ENCODE measurements at regions not wholly inside any gene's neighbourhood (a gene's known extent, or its start where the extent isn't known, plus 50 kb on each side); places are given as distances from the start of the nearest gene placed in this dataset.

- in situ Hi-C loops (cut with MboI; ENCODE audit: low sequenced_read_pairs, unreplicated experiment): no loop called here
- no peak for TF ChIP-seq CTCF (IDR thresholded peaks at IDR 0.05; ENCODE audit: borderline replicate concordance, control extremely low read depth, extremely low read depth, insufficient read depth, missing control alignments)
- DNase-seq (ENCODE audit: low spot score): no peak
Observed at GRCh38 chr9:2354856-2355696, 266.5 kb upstream of the VLDLR start.

- no peak for TF ChIP-seq CTCF (IDR thresholded peaks at IDR 0.05; ENCODE audit: borderline replicate concordance, control extremely low read depth, extremely low read depth, insufficient read depth, missing control alignments)
- in situ Hi-C loops (cut with MboI; ENCODE audit: low sequenced_read_pairs, unreplicated experiment): no loop called here
Observed at GRCh38 chr9:2355697-2355983, 265.9 kb upstream of the VLDLR start.

GRCh38 chr9:2356041-2356790 lies 265.4 kb upstream of the VLDLR start:
- in situ Hi-C loops (cut with MboI; ENCODE audit: low sequenced_read_pairs, unreplicated experiment): no loop called here
- TF ChIP-seq CTCF (IDR thresholded peaks at IDR 0.05; ENCODE audit: borderline replicate concordance, control extremely low read depth, extremely low read depth, insufficient read depth, missing control alignments): no peak
- no peak for DNase-seq (ENCODE audit: low spot score)

More at GRCh38 chr9:2355697-2355983, 265.9 kb upstream of the VLDLR start:
- DNase-seq (ENCODE audit: low spot score): no peak

- in situ Hi-C loops (cut with MboI; ENCODE audit: low sequenced_read_pairs, unreplicated experiment): no loop called here
- TF ChIP-seq CTCF (IDR thresholded peaks at IDR 0.05; ENCODE audit: borderline replicate concordance, control extremely low read depth, extremely low read depth, insufficient read depth, missing control alignments): no peak
- DNase-seq (ENCODE audit: low spot score): no peak
Observed at GRCh38 chr9:2359891-2360471, 261.6 kb upstream of the VLDLR start.

GRCh38 chr9:2362150-2362549 lies 259.4 kb upstream of the VLDLR start:
- no peak for DNase-seq (ENCODE audit: low spot score)
- in situ Hi-C loops (cut with MboI; ENCODE audit: low sequenced_read_pairs, unreplicated experiment): no loop called here
- TF ChIP-seq CTCF (IDR thresholded peaks at IDR 0.05; ENCODE audit: borderline replicate concordance, control extremely low read depth, extremely low read depth, insufficient read depth, missing control alignments): no peak

- DNase-seq (ENCODE audit: low spot score): no peak
- in situ Hi-C loops (cut with MboI; ENCODE audit: low sequenced_read_pairs, unreplicated experiment): no loop called here
- TF ChIP-seq CTCF (IDR thresholded peaks at IDR 0.05; ENCODE audit: borderline replicate concordance, control extremely low read depth, extremely low read depth, insufficient read depth, missing control alignments): no peak
Observed at GRCh38 chr9:2363138-2363745, 258.3 kb upstream of the VLDLR start.

All from GM13976 (cell line).